G401 (cell line): ENCODE measurements at regions not wholly inside any gene's neighbourhood (a gene's known extent, or its start where the extent isn't known, plus 50 kb on each side); places are given as distances from the start of the nearest gene placed in this dataset.
"Not testable (repeated sequence)": the region's sequence is repeated elsewhere in the genome, so short reads cannot be mapped to it uniquely, and the experiment has no call there.

Experiments used
- DNase-seq: peaks from one replicate; pipeline ENCODE4 v3.0.0-alpha.2; 2015; ENCODE audit warnings: low spot score
- in situ Hi-C: cut with HindIII; loops from 2 replicates; pipeline ENCODE4 v1.10.0; 2016; ENCODE audit warnings: low sequenced_read_pairs, mixed read lengths

- DNase-seq: no peak
- in situ Hi-C loops: no loop called here
Observed at GRCh38 chr3:104149154-104149553, 1217.6 kb upstream of the ALCAM start.

DNA sequence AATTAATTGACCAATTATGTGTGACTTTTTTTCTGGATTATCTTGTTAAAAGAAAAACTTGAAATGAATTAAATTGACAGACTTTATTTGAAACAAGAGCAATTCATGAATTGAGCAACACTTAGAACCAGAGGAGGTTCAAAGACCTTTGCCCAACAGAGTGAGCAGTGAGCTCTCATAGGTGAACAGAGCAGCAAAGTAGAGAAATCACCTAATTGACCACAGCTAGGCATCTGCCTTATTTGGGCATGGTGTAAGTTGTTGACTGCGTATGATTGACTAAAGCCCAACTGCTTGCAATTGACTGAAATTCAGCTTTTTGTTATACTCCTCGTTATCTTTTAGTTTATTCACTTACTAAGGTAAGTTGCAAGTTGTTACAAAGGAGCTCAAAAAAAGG is 1216.0 kb upstream of the ALCAM start:
- in situ Hi-C loops: no loop called here
- no peak for DNase-seq

GRCh38 chr3:104154896-104155295 is 1211.8 kb upstream of the ALCAM start:
- no peak for DNase-seq
- in situ Hi-C loops: no loop called here

DNA sequence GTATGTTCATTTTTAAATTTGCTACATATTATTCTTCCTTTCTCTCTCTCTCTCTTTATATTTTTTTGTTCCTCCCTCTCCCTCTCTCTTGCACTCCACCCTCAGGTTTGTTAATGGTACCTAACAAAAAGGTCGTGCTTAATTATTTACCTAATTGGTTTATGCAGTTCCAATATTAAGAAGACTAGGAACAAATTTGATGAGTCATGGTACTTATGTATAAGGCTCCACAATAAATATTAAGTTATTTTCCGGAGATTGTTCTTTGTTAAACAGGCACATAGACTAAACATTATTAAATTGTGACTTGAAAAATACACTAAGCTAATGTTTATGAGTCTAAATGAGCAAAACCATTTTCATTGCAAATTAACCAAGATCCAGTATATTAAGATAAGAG is 1200.8 kb upstream of the ALCAM start:
- no peak for DNase-seq

GRCh38 chr3:104168386-104168785 is 1198.3 kb upstream of the ALCAM start:
- in situ Hi-C loops: no loop called here
- no peak for DNase-seq

More for the DNA sequence above, 1200.8 kb upstream of the ALCAM start:
- in situ Hi-C loops: no loop called here

- in situ Hi-C loops: no loop called here
- no peak for DNase-seq
Observed at GRCh38 chr3:104175696-104176095, 1191.0 kb upstream of the ALCAM start.

GRCh38 chr3:104176706-104177105 is 1190.0 kb upstream of the ALCAM start:
- in situ Hi-C loops: no loop called here
- no peak for DNase-seq

DNA sequence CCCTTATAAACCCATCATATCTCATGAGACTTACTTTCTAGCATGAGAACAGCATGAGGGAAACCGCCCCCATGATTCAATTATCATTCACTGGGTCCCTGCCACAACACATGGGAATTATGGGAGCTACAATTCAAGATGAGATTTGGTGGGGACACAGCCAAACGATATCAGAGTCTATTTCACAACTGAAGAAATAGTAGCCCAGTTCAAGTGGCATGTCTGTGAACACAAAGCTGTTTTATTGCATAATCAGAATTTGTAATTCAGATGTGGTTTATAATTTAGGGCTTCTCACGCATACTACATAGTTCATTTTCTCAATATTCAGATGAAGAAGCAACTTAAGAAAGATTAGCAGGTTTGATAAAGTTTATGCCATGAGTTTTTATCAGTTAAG is 1188.0 kb upstream of the ALCAM start:
- DNase-seq: no peak
- in situ Hi-C loops: no loop called here

GRCh38 chr3:104180906-104181305 is 1185.8 kb upstream of the ALCAM start:
- DNase-seq: no peak
- in situ Hi-C loops: no loop called here

GRCh38 chr3:104190681-104191080 is 1176.0 kb upstream of the ALCAM start:
- no peak for DNase-seq
- in situ Hi-C loops: no loop called here

- in situ Hi-C loops: no loop called here
- DNase-seq: no peak
Observed at GRCh38 chr3:104198131-104198530, 1168.6 kb upstream of the ALCAM start.

GRCh38 chr3:104206925-104207324 is 1159.8 kb upstream of the ALCAM start:
- in situ Hi-C loops: no loop called here
- no peak for DNase-seq

GRCh38 chr3:104214277-104214676 is 1152.4 kb upstream of the ALCAM start:
- in situ Hi-C loops: no loop called here
- DNase-seq: no peak

DNA sequence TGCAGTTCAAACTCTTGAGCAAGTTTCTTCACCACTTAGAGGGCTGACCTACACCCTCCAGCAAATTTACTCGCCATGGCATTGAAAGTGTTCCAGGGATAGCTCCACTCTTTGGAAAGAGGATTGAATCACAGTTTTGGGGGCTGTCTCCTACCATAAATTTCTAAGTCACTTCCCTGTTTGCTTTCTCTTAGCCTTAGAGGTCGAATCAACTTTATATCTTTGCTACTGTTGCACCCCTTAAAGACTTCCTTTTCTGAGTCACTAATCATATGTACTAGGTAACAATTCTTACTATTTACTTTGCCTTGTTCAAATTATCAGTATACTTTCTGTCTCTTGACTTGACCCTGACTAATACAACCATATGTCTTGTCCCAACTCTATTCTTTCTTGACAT is 1151.8 kb upstream of the ALCAM start:
- no peak for DNase-seq
- in situ Hi-C loops: no loop called here

- DNase-seq, in situ Hi-C loops: not testable (repeated sequence)
Observed at GRCh38 chr3:104219046-104219445, 1147.7 kb upstream of the ALCAM start.

- in situ Hi-C loops: no loop called here
Observed at GRCh38 chr3:104234442-104235194, 1132.1 kb upstream of the ALCAM start.

GRCh38 chr3:104244680-104245220 is 1122.0 kb upstream of the ALCAM start:
- in situ Hi-C loops: no loop called here
- DNase-seq: no peak

More at GRCh38 chr3:104234442-104235194, 1132.1 kb upstream of the ALCAM start:
- DNase-seq: no peak

GRCh38 chr3:104245261-104245660 is 1121.4 kb upstream of the ALCAM start:
- in situ Hi-C loops: no loop called here

DNA sequence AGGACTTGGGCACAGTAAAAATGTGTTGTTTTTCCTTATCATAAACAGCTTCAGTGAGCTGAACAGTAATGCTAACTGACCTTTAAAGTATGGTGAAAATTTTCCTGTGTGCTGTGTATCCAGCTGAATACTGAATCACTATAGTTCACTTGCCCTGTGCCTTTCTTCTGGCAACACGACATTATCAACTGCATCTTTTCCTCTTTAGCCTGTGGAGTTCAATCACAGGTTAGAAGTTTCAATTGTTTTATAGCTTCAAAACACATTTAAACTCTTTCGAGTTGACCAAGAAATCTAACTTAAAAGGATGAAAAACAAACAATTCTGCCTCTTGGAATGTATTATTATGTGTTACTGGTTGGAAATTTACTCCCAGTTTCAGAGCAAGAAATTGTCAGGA is 1120.7 kb upstream of the ALCAM start:
- in situ Hi-C loops: no loop called here
- no peak for DNase-seq

More at GRCh38 chr3:104245261-104245660, 1121.4 kb upstream of the ALCAM start:
- DNase-seq: no peak

DNA sequence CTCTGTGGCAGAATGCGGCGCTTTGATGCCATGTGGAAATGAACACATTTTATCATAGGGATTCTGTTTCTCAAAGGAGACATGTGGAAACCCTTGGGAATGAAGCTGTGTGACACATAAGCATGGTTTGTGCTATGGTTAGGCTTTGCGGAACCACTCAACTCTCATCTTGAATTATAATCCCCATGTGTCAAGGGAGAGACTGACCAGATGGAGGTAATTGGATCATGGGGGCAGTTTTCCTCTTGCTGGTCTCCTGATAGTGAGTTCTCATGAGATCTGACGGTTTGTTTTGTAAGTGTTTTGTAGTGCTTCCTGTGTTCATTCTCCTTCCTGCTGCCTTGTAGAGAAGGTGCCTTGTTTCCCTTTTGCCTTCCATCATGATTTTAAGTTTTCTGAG is 1109.2 kb upstream of the ALCAM start:
- DNase-seq: no peak
- in situ Hi-C loops: no loop called here

DNA sequence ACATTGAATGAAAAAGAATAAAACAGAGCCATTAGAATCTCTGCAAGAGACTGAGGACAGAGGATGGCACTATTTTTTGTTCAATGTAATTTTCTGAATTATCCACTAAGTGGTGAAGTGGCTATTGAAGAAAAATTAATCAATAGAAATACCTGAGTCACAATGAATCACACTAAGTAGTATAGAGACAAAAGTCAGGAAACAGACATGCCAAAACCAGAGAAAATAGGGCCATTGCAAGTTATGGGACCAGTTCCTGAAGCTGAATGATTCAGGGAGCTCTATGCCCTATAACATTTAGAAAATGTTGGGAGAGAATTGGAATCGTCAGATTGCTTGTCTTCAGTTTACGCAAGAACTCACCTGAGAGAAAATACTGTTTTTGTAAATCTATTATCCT is 1103.2 kb upstream of the ALCAM start:
- in situ Hi-C loops: no loop called here
- DNase-seq: no peak
